Heart right ventricle (tissue), 16 donors: ENCODE measurements at regions not wholly inside any gene's neighbourhood (a gene's known extent, or its start where the extent isn't known, plus 50 kb on each side); places are given as distances from the start of the nearest gene placed in this dataset.

Experiments used
- ATAC-seq, 8 donors: fragments of 200-7000 bp; cut with Tn5 transposase; one replicate each; pipeline ENCODE4 v1.9.1; 2020; ENCODE audit warnings: mild to moderate bottlenecking in 8 of 8, moderate library complexity in 8 of 8, moderate number of reproducible peaks in 1 of 8
- DNase-seq, 2 donors: peaks; one replicate each; pipeline ENCODE4 v3.0.0-alpha.2; 2020
- H3K27ac ChIP-seq, 10 donors: fragments of 200-600 bp; sonication (generic) in 2 of 10; one replicate each; pipeline versions ENCODE4 v1.5.0 to v1.8.0; 2020 to 2022; ENCODE audit warnings: mild to moderate bottlenecking in 3 of 10
- H3K27me3 ChIP-seq, 7 donors: fragments of 200-600 bp; one replicate each; pipeline ENCODE4 v1.8.0; 2021 to 2022; ENCODE audit warnings: mild to moderate bottlenecking in 2 of 7
- H3K36me3 ChIP-seq, 9 donors: fragments of 200-600 bp; sonication (generic) in 1 of 9; one replicate each; pipeline versions ENCODE4 v1.5.0 to v1.8.0; 2020 to 2022; ENCODE audit warnings: mild to moderate bottlenecking in 2 of 9
- H3K4me1 ChIP-seq, 9 donors: fragments of 200-600 bp; sonication (generic) in 1 of 9; one replicate each; pipeline versions ENCODE4 v1.5.0 to v1.8.0; 2020 to 2022; ENCODE audit warnings: mild to moderate bottlenecking in 4 of 9
- H3K4me3 ChIP-seq, 10 donors: fragments of 200-600 bp; sonication (generic) in 2 of 10; one replicate each; pipeline versions ENCODE4 v1.5.0 to v1.8.0; 2020 to 2022; ENCODE audit warnings: mild to moderate bottlenecking in 7 of 10, moderate library complexity in 2 of 10
- H3K9me3 ChIP-seq, 11 donors: fragments of 200-600 bp in 10 of 11; sonication (generic) in 2 of 11; one replicate each; pipeline versions ENCODE4 v1.5.0 to v1.8.0; 2013 to 2022; ENCODE audit warnings: mild to moderate bottlenecking in 2 of 11, control low read depth in 1 of 11, moderate library complexity in 1 of 11
- WGBS, 2 donors: extraction: QIAGEN DNeasy Blood & Tissue Kit; methylation state at CpG; one replicate each; pipeline ENCODE4 v1.1.7; 2013; ENCODE audit warnings: inconsistent platforms in 1 of 2; 5-methylcytosine and 5-hydroxymethylcytosine counted together
- intact Hi-C, 10 donors: fragments of 100-400 bp; cut with DNase I; formaldehyde crosslinking; loops; one replicate each; pipeline versions ENCODE4 v1.11.1 to v1.14.2; 2022
- TF ChIP-seq, protein P1 (sequence below), 9 donors: fragments of 200-600 bp; sonication (generic) in 2 of 9; IDR thresholded peaks; one replicate each; pipeline versions ENCODE4 v1.5.0 to v1.8.0; 2021 to 2022; ENCODE audit warnings: antibody characterized with exemption in 9 of 9, mild to moderate bottlenecking in 5 of 9, moderate library complexity in 1 of 9
- donor health status: Arrhythmogenic right ventricular cardiomyopathy.
- donor health status: ischemic (EF 13 %, LVEDD 7.1; RV severe dilation, severe dysfunction).
- donor health status: healthy with polysubstance abuse.
- donor health status: DM: no; HTN: yes; CAD: no.
- donor health status: DM: no; HTN: no; CAD: no.
- donor health status: ischemic (EF 25% LVEDD 6.9; RV normal size, moderate dysfunction).
- donor health status: ischemic (EF 25% LVEDD 5.7; RV mildly dilated, moderate dysfunction).
- donor health status: healthy.
- donor health status: DM: yes; HTN: yes; CAD: no.
- donor health status: Ischemic cardiomyopathy.
- donor health status: ischemic (EF 35%, LVEDD 5.7; RV mildly dilated, moderate dysfunction).
- donor health status: nonischemic (EF 11% LVEDD 7.7; RV severe dilation, severe dysfunction).
- donor health status: DM: yes; HTN: yes; CAD: no.
- donor health status: PGD.
- donor health status: ischemic (EF 29% LVEDD 5.4; RV normal size, mild dysfunction).
- donor health status: nonischemic (EF 23%, LVEDD 6.1; RV moderate dilation, normal function).

DNA sequence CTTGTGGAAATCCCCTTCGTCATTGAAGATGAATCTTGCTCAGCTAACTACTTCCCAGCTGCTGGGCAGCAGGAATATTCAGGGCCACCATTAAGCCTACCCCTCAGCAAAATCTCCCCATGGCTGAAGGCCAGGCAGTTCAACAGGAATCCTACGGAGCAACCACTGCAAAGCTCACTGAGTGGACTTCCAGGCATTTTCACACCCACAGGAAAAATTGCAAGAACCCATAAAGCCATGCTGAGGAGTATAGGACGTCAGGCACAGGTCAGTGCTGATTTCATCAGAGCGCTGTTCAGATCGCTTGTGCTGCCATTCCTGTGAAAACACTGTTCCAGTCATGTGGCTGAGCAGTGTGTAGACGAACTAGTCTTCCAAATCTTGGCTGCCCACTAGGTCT lies 134.8 kb upstream of the TACR1 start:
- TF ChIP-seq, protein P1, sequence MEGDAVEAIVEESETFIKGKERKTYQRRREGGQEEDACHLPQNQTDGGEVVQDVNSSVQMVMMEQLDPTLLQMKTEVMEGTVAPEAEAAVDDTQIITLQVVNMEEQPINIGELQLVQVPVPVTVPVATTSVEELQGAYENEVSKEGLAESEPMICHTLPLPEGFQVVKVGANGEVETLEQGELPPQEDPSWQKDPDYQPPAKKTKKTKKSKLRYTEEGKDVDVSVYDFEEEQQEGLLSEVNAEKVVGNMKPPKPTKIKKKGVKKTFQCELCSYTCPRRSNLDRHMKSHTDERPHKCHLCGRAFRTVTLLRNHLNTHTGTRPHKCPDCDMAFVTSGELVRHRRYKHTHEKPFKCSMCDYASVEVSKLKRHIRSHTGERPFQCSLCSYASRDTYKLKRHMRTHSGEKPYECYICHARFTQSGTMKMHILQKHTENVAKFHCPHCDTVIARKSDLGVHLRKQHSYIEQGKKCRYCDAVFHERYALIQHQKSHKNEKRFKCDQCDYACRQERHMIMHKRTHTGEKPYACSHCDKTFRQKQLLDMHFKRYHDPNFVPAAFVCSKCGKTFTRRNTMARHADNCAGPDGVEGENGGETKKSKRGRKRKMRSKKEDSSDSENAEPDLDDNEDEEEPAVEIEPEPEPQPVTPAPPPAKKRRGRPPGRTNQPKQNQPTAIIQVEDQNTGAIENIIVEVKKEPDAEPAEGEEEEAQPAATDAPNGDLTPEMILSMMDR (IDR thresholded peaks at IDR 0.05) = no peak

DNA sequence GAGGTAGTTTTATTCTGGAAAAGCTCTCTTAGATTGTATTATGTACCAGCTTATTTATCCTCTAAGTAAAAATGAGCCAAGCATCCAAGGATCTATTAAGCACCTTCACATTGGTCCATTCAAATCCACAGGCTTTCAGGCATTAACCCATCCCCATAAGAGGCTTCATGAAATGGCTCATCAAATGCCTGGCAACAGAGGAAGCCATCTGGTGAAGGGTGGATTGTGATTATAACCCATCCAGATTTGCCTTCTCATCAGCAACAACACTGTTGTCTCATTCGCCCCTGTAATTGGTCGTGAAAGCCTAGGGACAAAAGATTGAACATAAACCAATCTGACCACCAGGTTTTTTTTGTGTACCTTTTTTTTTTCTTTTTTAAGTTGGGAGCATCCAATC lies 134.3 kb upstream of the TACR1 start:
- Histone ChIP-seq H3K4me1 (peaks cover 0 to 9% (median 0%) of the 10 kb centered on the region in 9 donors), H3K27me3 (no peaks in the 10 kb centered on the region), H3K27ac (no peak overlapping the region), H3K36me3 (no peaks in the 10 kb centered on the region), H3K4me3 (no peak overlapping the region), H3K9me3 (no peaks in the 10 kb centered on the region)
- intact Hi-C loops = no loop called here
- WGBS, 2 donors = 87 to 92% methylated on average over 2 of the region's 2 CpGs
- ATAC-seq (no peak), DNase-seq (no peak)
- TF ChIP-seq, protein P1 (IDR thresholded peaks at IDR 0.05) = no peak

More for the DNA sequence above, 134.8 kb upstream of the TACR1 start:
- intact Hi-C loops = no loop called here
- no peak for ATAC-seq
- H3K9me3 ChIP-seq = no peaks in the 10 kb centered on the region
- no peak overlapping the region for H3K4me3 ChIP-seq
- DNase-seq = no peak
- no peak overlapping the region for H3K27ac ChIP-seq
- H3K27me3 ChIP-seq = no peaks in the 10 kb centered on the region
- H3K4me1 ChIP-seq = peaks cover 0 to 9% (median 0%) of the 10 kb centered on the region in 9 donors
- 74 to 87% methylated on average over 6 of the region's 6 CpGs for WGBS, 2 donors
- no peaks in the 10 kb centered on the region for H3K36me3 ChIP-seq

DNA sequence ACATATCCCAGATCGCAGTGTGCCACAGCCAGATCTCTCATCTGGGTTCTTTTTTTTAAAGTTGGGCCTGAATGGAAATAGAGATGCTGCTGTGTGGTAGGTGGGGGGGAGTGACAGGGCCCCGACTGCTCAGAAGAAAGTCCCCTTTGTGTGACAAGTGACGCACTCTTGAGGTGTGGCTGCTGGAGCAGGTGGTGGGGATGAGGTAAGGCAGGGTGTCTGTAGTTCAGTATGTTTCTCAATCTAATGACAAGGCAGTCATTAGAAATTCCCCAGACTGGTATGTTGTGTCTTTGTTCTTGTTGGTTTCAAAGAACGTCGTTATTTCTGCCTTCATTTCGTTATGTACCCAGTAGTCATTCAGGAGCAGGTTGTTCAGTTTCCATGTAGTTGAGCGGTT lies 128.8 kb upstream of the TACR1 start:
- H3K27me3 ChIP-seq = no peaks in the 10 kb centered on the region
- no peak for ATAC-seq

DNA sequence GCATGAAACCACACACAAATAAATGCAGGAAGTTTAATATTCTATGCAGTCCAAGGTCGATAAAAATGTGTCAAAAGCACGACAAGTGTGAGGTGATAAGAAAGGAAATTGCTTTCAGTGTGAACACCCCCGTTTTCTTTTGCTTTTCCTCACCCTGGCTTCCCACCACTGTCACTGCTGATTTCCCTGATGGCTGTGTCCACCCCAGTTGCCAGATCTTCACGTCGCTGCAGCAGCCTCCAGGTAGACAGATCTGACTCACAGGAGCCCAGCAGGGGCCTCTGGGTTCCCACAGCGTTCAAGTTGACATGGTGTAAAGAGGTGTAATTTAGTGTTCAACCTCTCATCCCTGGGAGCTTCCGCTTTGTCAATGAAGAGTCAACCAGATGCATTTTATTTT lies 128.0 kb upstream of the TACR1 start:
- Histone ChIP-seq H3K36me3 (no peaks in the 10 kb centered on the region), H3K27ac (no peak overlapping the region), H3K4me1 (peaks cover 0 to 20% (median 0%) of the 10 kb centered on the region in 9 donors), H3K27me3 (no peaks in the 10 kb centered on the region), H3K9me3 (no peaks in the 10 kb centered on the region), H3K4me3 (no peak overlapping the region)
- DNase-seq (no peak), ATAC-seq (no peak)
- intact Hi-C loops = no loop called here
- TF ChIP-seq, protein P1 (IDR thresholded peaks at IDR 0.05) = no peak
- 33 to 42% methylated on average over 7 of the region's 7 CpGs for WGBS, 2 donors

More for the DNA sequence above, 128.8 kb upstream of the TACR1 start:
- TF ChIP-seq, protein P1 (IDR thresholded peaks at IDR 0.05) = no peak
- Histone ChIP-seq H3K4me3 (no peak overlapping the region), H3K36me3 (no peaks in the 10 kb centered on the region), H3K4me1 (peaks cover 0 to 20% (median 0%) of the 10 kb centered on the region in 9 donors), H3K27ac (no peak overlapping the region), H3K9me3 (no peaks in the 10 kb centered on the region)
- no peak for DNase-seq
- 89 to 93% methylated on average over 7 of the region's 7 CpGs for WGBS, 2 donors
- intact Hi-C loops = no loop called here
